ENCODE measurements at regions not wholly inside any gene's neighbourhood (a gene's known extent, or its start where the extent isn't known, plus 50 kb on each side); places are given as distances from the start of the nearest gene placed in this dataset.

DNA sequence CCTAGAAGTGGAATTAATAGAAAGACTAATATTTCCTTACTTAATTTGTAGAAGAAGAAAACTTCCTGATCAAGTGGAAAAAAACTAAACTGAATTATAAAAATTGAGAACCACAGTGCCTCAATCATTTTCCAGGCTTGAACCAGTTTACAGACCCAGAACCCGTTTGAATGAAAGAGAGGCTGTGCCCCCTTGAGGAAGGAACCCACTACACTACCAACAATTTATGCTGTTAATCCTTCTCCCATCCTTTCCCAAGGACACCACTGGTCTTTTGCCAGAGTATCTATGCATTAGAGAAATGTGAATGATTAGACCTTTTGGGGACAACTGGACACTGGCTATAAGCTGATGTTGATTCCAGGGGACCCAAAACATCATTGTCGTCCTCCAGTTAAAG, 842.6 kb downstream of the TECRL start:
- TF ChIP-seq POLR2A (IDR thresholded peaks at IDR 0.05) (no peak), CTCF (IDR thresholded peaks at IDR 0.05) (no peak)

All from Peyer's patch (tissue), 4 donors.